K562 (cell line): ENCODE measurements at regions not wholly inside any gene's neighbourhood (a gene's known extent, or its start where the extent isn't known, plus 50 kb on each side); places are given as distances from the start of the nearest gene placed in this dataset.
A peak's percentile ranks its signal among the peaks of the same experiment; 100 is the strongest.

Source experiments
- ATAC-seq: fragments of 200-7000 bp; cut with Tn5 transposase; 3 replicates; pipeline ENCODE4 v1.9.1; 2020; ENCODE audit warnings: moderate library complexity
- BruUV-seq: library from RNA; stranded (reverse); fragments of 400-500 nt; replicated peaks from 2 replicates; lab custom pipeline; 2021; lab: Mats Ljungman, UMichigan
- CTCF ChIA-PET: fragments of 300-600 bp; formaldehyde crosslinking; extraction: SDS; loops from one replicate; lab custom pipeline; 2021; ENCODE audit warnings: low intra/inter-chr PET ratio; lab: Yijun Ruan, JAX
- POLR2A ChIA-PET: fragments of 300-600, 350-650 bp; sonication (Branson Sonifier 250); formaldehyde crosslinking; extraction: SDS; loops from one replicate; lab custom pipeline; 2021; ENCODE audit warnings: antibody characterized with exemption, inconsistent platforms; lab: Yijun Ruan, JAX
- DNase-seq, 4 experiments: peaks; one replicate each; pipeline versions ENCODE4 v3.0.0 to v3.0.0-alpha.2; 2011 to 2018; ENCODE audit warnings: low spot score in 3 of 4, mixed read lengths in 3 of 4; ENCODE audit errors: extremely low read depth in 1 of 4
- FAIRE-seq: peaks from 2 replicates; lab custom pipeline; 2011; peaks lifted over from hg19 to GRCh38; lab: Jason Lieb, UNC
- H2AFZ ChIP-seq: 2 replicates; pipeline ENCODE4 v1.6.0; 2011; ENCODE audit warnings: low read depth, low read length, control low read depth, inconsistent platforms
- H3K27ac ChIP-seq: fragments of 200-600 bp; 3 replicates; pipeline ENCODE4 v1.8.0; 2011; ENCODE audit warnings: low read depth, mild to moderate bottlenecking, control low read depth, inconsistent platforms, low read length, moderate library complexity, mixed read lengths; ENCODE audit errors: extremely low read depth
- H3K27me3 ChIP-seq, 2 experiments: fragments of 300-600 bp in 1 of 2; 2 replicates in 1 of 2; 3 replicates in 1 of 2; pipeline versions ENCODE4 v1.6.0 to v1.8.0; 2011; ENCODE audit warnings: inconsistent platforms in 2 of 2, low read length in 2 of 2, mild to moderate bottlenecking in 1 of 2, mixed read lengths in 1 of 2, moderate library complexity in 1 of 2; ENCODE audit not compliant: control insufficient read depth in 2 of 2, insufficient read depth in 2 of 2
- H3K36me3 ChIP-seq: fragments of 300-600 bp; 3 replicates; pipeline ENCODE4 v1.8.0; 2011; ENCODE audit warnings: mild to moderate bottlenecking, low read length, inconsistent platforms; ENCODE audit not compliant: control insufficient read depth, insufficient read depth
- H3K4me1 ChIP-seq, 2 experiments: fragments of 200-600 bp in 1 of 2; replicated peaks in 1 of 2; 2 replicates in 1 of 2; 3 replicates in 1 of 2; pipeline versions ENCODE4 v1.5.1 to v1.8.0; 2011; ENCODE audit warnings: inconsistent platforms in 2 of 2, low read length in 2 of 2, mild to moderate bottlenecking in 1 of 2, mixed read lengths in 1 of 2, moderate library complexity in 1 of 2; ENCODE audit not compliant: control insufficient read depth in 2 of 2, insufficient read depth in 2 of 2
- H3K4me2 ChIP-seq: 2 replicates; pipeline ENCODE4 v1.6.1; 2011; ENCODE audit warnings: low read length, control low read depth, inconsistent platforms, mixed read lengths; ENCODE audit not compliant: insufficient read depth
- H3K4me3 ChIP-seq: fragments of 200-600 bp; sonication (generic), shearing (Covaris generic); 2 replicates; pipeline ENCODE4 v1.5.1; 2016; ENCODE audit warnings: control low read depth, inconsistent platforms
- H3K79me2 ChIP-seq: fragments of 200-600 bp; 3 replicates; pipeline ENCODE4 v1.8.0; 2011; ENCODE audit warnings: low read length, inconsistent platforms; ENCODE audit not compliant: control insufficient read depth, insufficient read depth
- H3K9ac ChIP-seq, 2 experiments: 2 replicates each; pipeline versions ENCODE4 v1.6.0 to v1.6.1; 2011; ENCODE audit warnings: low read depth in 2 of 2, low read length in 2 of 2, control low read depth in 1 of 2, inconsistent platforms in 1 of 2, mild to moderate bottlenecking in 1 of 2, mixed read lengths in 1 of 2; ENCODE audit not compliant: insufficient read depth in 1 of 2
- H3K9me1 ChIP-seq: one replicate; pipeline ENCODE4 v1.6.0; 2011; ENCODE audit warnings: inconsistent platforms, mild to moderate bottlenecking, low read length, moderate library complexity; ENCODE audit not compliant: control insufficient read depth, insufficient read depth
- H3K9me3 ChIP-seq: replicated peaks from 2 replicates; pipeline ENCODE4 v1.5.1; 2011; ENCODE audit warnings: low read depth, low read length, inconsistent platforms; ENCODE audit not compliant: control insufficient read depth, insufficient read depth
- H4K20me1 ChIP-seq: replicated peaks from 2 replicates; pipeline ENCODE4 v1.6.1; 2011; ENCODE audit warnings: low read length, inconsistent platforms, mixed read lengths; ENCODE audit not compliant: control insufficient read depth, insufficient read depth
- CEBPB ChIP-seq: fragments of 450-650 bp; IDR thresholded peaks from 2 replicates; pipeline ENCODE4 v1.6.1; 2016; ENCODE audit warnings: missing genetic modification characterization, missing compliant biosample characterization
- CEBPG ChIP-seq, 3 experiments: fragments of 200-800 bp in 1 of 3; sonication (Bioruptor generic) in 1 of 3; sonication (generic) in 1 of 3; formaldehyde crosslinking in 1 of 3; IDR thresholded peaks in 2 of 3; conservative IDR thresholded peaks in 1 of 3; 2 replicates each; pipeline versions ENCODE4 v1.6.1 to v1.8.0; 2016 to 2022; ENCODE audit warnings: missing compliant biosample characterization in 2 of 3, missing genetic modification characterization in 2 of 3, mild to moderate bottlenecking in 1 of 3, missing genetic modification reagents in 1 of 3
- EWSR1 ChIP-seq: fragments of 450-650 bp; IDR thresholded peaks from 2 replicates; pipeline ENCODE4 v1.6.1; 2018; ENCODE audit warnings: borderline replicate concordance, mild to moderate bottlenecking, low read depth, moderate library complexity; ENCODE audit not compliant: partially characterized antibody
- MXI1 ChIP-seq: IDR thresholded peaks from 2 replicates; pipeline ENCODE4 v1.6.1; 2011; ENCODE audit warnings: low read depth, mild to moderate bottlenecking, improper control_type of control experiment, low read length
- SIRT6 ChIP-seq: IDR thresholded peaks from one replicate; pipeline ENCODE4 v1.6.1; 2012; ENCODE audit warnings: low read depth, mild to moderate bottlenecking, control low read depth, inconsistent platforms, low read length, moderate library complexity
- WHSC1 ChIP-seq: IDR thresholded peaks from one replicate; pipeline ENCODE4 v1.6.1; 2012; ENCODE audit warnings: low read length, control low read depth, inconsistent platforms
- ZFX ChIP-seq: sonication (generic); formaldehyde crosslinking; IDR thresholded peaks from 2 replicates; pipeline ENCODE4 v1.8.0; 2022; ENCODE audit warnings: mild to moderate bottlenecking, missing genetic modification reagents, moderate library complexity
- ZKSCAN1 ChIP-seq: fragments of 150-350 bp; IDR thresholded peaks from 2 replicates; pipeline ENCODE4 v1.6.1; 2016; ENCODE audit warnings: low read depth, low read length
- ZNF592 ChIP-seq: fragments of 450-650 bp; IDR thresholded peaks from 2 replicates; pipeline ENCODE4 v1.6.1; 2017; ENCODE audit warnings: antibody characterized with exemption, mild to moderate bottlenecking
- ZNF79 ChIP-seq: fragments of 250-450 bp; sonication (Bioruptor Pico); IDR thresholded peaks from 2 replicates; pipeline ENCODE4 v1.4.0; 2020; ENCODE audit warnings: low read depth, mild to moderate bottlenecking, moderate library complexity
- WGBS: fragments of 100-300 bp; shearing (Covaris generic); methylation state at CpG from one replicate; pipeline ENCODE4 v1.1.6; 2016; ENCODE audit warnings: low coverage, mixed read lengths; ENCODE audit not compliant: insufficient coverage; ENCODE audit errors: missing lambda C conversion rate; 5-methylcytosine and 5-hydroxymethylcytosine counted together
- in situ Hi-C: fragments of 300-500 bp; cut with MboI; formaldehyde crosslinking; loops from 4 replicates; pipeline ENCODE4 v1.15.0; 2018; ENCODE audit warnings: inconsistent platforms, mixed read lengths
- intact Hi-C: fragments of 100-400 bp; cut with micrococcal nuclease; formaldehyde crosslinking; loops from 2 replicates; pipeline ENCODE4 v1.14.2; 2022

- TF ChIP-seq SIRT6 = no peak
These were observed 73.0 kb downstream of the FAM43A start (continued) for GRCh38 chr3:194758716-194759115.

GRCh38 chr3:194760494-194761137 is 74.9 kb downstream of the FAM43A start:
- ChIA-PET POLR2A (interaction anchor here (0.7 kb wide), 2 partner anchors 19 to 1035 kb away, joined by 3 read pairs; no protein-coding TSS in a partner anchor), CTCF (no interaction called here)
- BruUV-seq = no TSS peak
- Histone ChIP-seq H3K27ac (no peak overlapping the region), H4K20me1 (0 out of 2 replicates have a peak, but pooled peaks cover 3% of the 10 kb centered on the region), H3K79me2 (no peaks in the 10 kb centered on the region), H3K9me3 (no peaks in the 10 kb centered on the region), H3K4me2 (no peak overlapping the region), H3K27me3 (peaks cover 45 to 61% of the 10 kb centered on the region in 2 experiments), H3K4me1 (peaks cover 0 to 2% of the 10 kb centered on the region in 2 experiments; a peak in 2 of 5 replicates), H3K36me3 (no peaks in the 10 kb centered on the region), H3K9me1 (no peaks in the 10 kb centered on the region), H3K4me3 (no peak overlapping the region), H3K9ac (no peak overlapping the region), H2AFZ (no peak overlapping the region)
- 0% methylated on average over 9 of the region's 9 CpGs for WGBS
- FAIRE-seq (peak; percentile 11), ATAC-seq (no peak), DNase-seq (no peak)
- intact Hi-C loops = no loop called here
- in situ Hi-C loops = no loop called here
- TF ChIP-seq CEBPB (tag) (peak; percentile 51), ZNF592 (no peak), MXI1 (no peak), CEBPG (CRISPR knock-in tag; IDR thresholded peaks at IDR 0.05) (no peak), CEBPG (tag; conservative IDR thresholded peaks at IDR 0.05 in 1 of 2, IDR thresholded peaks at IDR 0.05 in 1 of 2) (peak in 1 of 2 experiments; percentile 43; a peak in 3 of 4 replicates), WHSC1 (no peak), ZNF79 (CRISPR knock-in tag) (no peak), EWSR1 (no peak), ZKSCAN1 (no peak), ZFX (CRISPR knock-in tag) (no peak)
